Transverse colon (tissue), 4 donors: ENCODE measurements at regions not wholly inside any gene's neighbourhood (a gene's known extent, or its start where the extent isn't known, plus 50 kb on each side); places are given as distances from the start of the nearest gene placed in this dataset.

Experiments used
- DNase-seq: peaks from one replicate; pipeline ENCODE4 v3.0.0-alpha.2; 2019
- H3K27ac ChIP-seq, 4 donors: fragments of 200-600 bp; sonication (generic); 2 replicates each; pipeline ENCODE4 v1.5.1; 2016 to 2018; ENCODE audit warnings: inconsistent platforms in 4 of 4
- H3K27me3 ChIP-seq: fragments of 200-600 bp; sonication (generic); 2 replicates; pipeline ENCODE4 v1.5.1; 2017; ENCODE audit warnings: inconsistent platforms
- H3K36me3 ChIP-seq, 4 donors: fragments of 200-600 bp; sonication (generic); 2 replicates each; pipeline ENCODE4 v1.5.1; 2017 to 2019; ENCODE audit warnings: inconsistent platforms in 4 of 4
- H3K4me1 ChIP-seq, 4 donors: fragments of 200-600 bp; sonication (generic); 2 replicates each; pipeline ENCODE4 v1.5.1; 2017 to 2020; ENCODE audit warnings: inconsistent platforms in 4 of 4
- H3K4me3 ChIP-seq, 4 donors: fragments of 200-600 bp; sonication (generic); 1 replicate in 1 of 4; 2 replicates in 3 of 4; pipeline versions ENCODE4 v1.5.1 to v1.6.1; 2017 to 2019; ENCODE audit warnings: inconsistent platforms in 4 of 4
- H3K9me3 ChIP-seq, 2 donors: fragments of 200-600 bp; sonication (generic); 2 replicates each; pipeline ENCODE4 v1.5.1; 2017 to 2019; ENCODE audit warnings: inconsistent platforms in 2 of 2
- CTCF ChIP-seq, 5 experiments: fragments of 200-600 bp in 3 of 5; fragments of 450-650 bp in 2 of 5; sonication (generic) in 3 of 5; IDR thresholded peaks; 1 replicate in 2 of 5; 2 replicates in 3 of 5; pipeline ENCODE4 v1.5.1; 2016 to 2017; ENCODE audit warnings: antibody characterized with exemption in 5 of 5, inconsistent platforms in 3 of 5, mild to moderate bottlenecking in 2 of 5, moderate library complexity in 1 of 5
- EP300 ChIP-seq: sonication (generic); formaldehyde crosslinking; IDR thresholded peaks from one replicate; pipeline ENCODE4 v1.6.1; 2017; ENCODE audit warnings: antibody characterized with exemption, low read depth
- POLR2A ChIP-seq: fragments of 450-650 bp; IDR thresholded peaks from one replicate; pipeline ENCODE4 v1.6.1; 2016; ENCODE audit warnings: antibody characterized with exemption, mild to moderate bottlenecking, moderate library complexity
- POLR2AphosphoS5 ChIP-seq, 3 donors: sonication (generic); formaldehyde crosslinking; IDR thresholded peaks; one replicate each; pipeline ENCODE4 v1.6.1; 2016; ENCODE audit warnings: antibody characterized with exemption in 3 of 3
- WGBS, 2 donors: methylation state at CpG; one replicate each; pipeline ENCODE4 v1.1.5; 2018; ENCODE audit warnings: low coverage in 1 of 2; 5-methylcytosine and 5-hydroxymethylcytosine counted together
- in situ Hi-C, 4 donors: fragments of 200-750 bp; cut with MboI; loops; one replicate each; pipeline versions ENCODE4 v1.15.0 to v1.15.1; 2017; ENCODE audit warnings: low sequenced_read_pairs in 3 of 4, low pct_ligation_motif_present in 1 of 4, low pct_unique_long_range_greater_than_20kb in 1 of 4
- intact Hi-C: fragments of 100-400 bp; cut with DNase I; formaldehyde crosslinking; loops from one replicate; pipeline ENCODE4 v1.15.1; 2023; ENCODE audit warnings: low total_unique reads

GRCh38 chr2:172196768-172197431, 94.2 kb upstream of the DLX2 start:
- Histone ChIP-seq H3K4me3 (no peak overlapping the region), H3K27me3 (no peaks in the 10 kb centered on the region), H3K9me3 (peaks cover 23 to 24% of the 10 kb centered on the region in 2 donors), H3K27ac (no peak overlapping the region), H3K36me3 (no peaks in the 10 kb centered on the region), H3K4me1 (peaks cover 0 to 11% (median 0%) of the 10 kb centered on the region in 4 donors)
- no peak for DNase-seq
- TF ChIP-seq CTCF (IDR thresholded peaks at IDR 0.05), result no peak
- no peak for TF ChIP-seq EP300
- no peak for TF ChIP-seq POLR2A
- TF ChIP-seq POLR2AphosphoS5 (IDR thresholded peaks at IDR 0.05), result no peak
- 62 to 70% methylated on average over 3 to 17 of the region's 17 CpGs for WGBS, 2 donors
- in situ Hi-C loops (no loop called here), intact Hi-C loops (no loop called here)

GRCh38 chr2:172198361-172198760, 95.7 kb upstream of the DLX2 start:
- WGBS, 2 donors, result 78 to 87% methylated on average over 3 to 4 of the region's 4 CpGs
- in situ Hi-C loops, result no loop called here
- no peak overlapping the region for H3K27ac ChIP-seq

GRCh38 chr2:172198908-172199307, 96.2 kb upstream of the DLX2 start:
- intact Hi-C loops, result no loop called here
- no peaks in the 10 kb centered on the region for H3K36me3 ChIP-seq
- 40 to 71% methylated on average over 1 of the region's 1 CpG for WGBS, 2 donors
- H3K27me3 ChIP-seq, result no peaks in the 10 kb centered on the region
- TF ChIP-seq POLR2AphosphoS5 (IDR thresholded peaks at IDR 0.05) (no peak), EP300 (no peak), CTCF (IDR thresholded peaks at IDR 0.05) (no peak), POLR2A (no peak)
- peaks cover 0 to 11% (median 0%) of the 10 kb centered on the region in 4 donors for H3K4me1 ChIP-seq
- H3K4me3 ChIP-seq, result no peak overlapping the region
- DNase-seq, result no peak
- H3K27ac ChIP-seq, result no peak overlapping the region
- peaks cover 12 to 14% of the 10 kb centered on the region in 2 donors for H3K9me3 ChIP-seq
- in situ Hi-C loops, result no loop called here

More at GRCh38 chr2:172198361-172198760, 95.7 kb upstream of the DLX2 start:
- Histone ChIP-seq H3K4me1 (peaks cover 0 to 11% (median 0%) of the 10 kb centered on the region in 4 donors), H3K36me3 (no peaks in the 10 kb centered on the region), H3K27me3 (no peaks in the 10 kb centered on the region), H3K4me3 (no peak overlapping the region), H3K9me3 (peaks cover 17 to 20% of the 10 kb centered on the region in 2 donors)
- TF ChIP-seq POLR2A, result no peak
- TF ChIP-seq CTCF (IDR thresholded peaks at IDR 0.05), result no peak
- no peak for TF ChIP-seq EP300
- TF ChIP-seq POLR2AphosphoS5 (IDR thresholded peaks at IDR 0.05), result no peak
- intact Hi-C loops, result no loop called here
- no peak for DNase-seq

- intact Hi-C loops, result loop anchor here (2.0 kb wide), 1 partner anchor 20 kb away; no protein-coding TSS in a partner anchor
- in situ Hi-C loops, result no loop called here
- Histone ChIP-seq H3K27ac (no peak overlapping the region), H3K4me1 (peaks cover 0 to 11% (median 0%) of the 10 kb centered on the region in 4 donors), H3K36me3 (no peaks in the 10 kb centered on the region), H3K4me3 (no peak overlapping the region), H3K9me3 (peaks cover 4 to 9% of the 10 kb centered on the region in 2 donors), H3K27me3 (no peaks in the 10 kb centered on the region)
- WGBS, 2 donors, result 67 to 83% methylated on average over 2 of the region's 2 CpGs
- TF ChIP-seq EP300 (no peak), CTCF (IDR thresholded peaks at IDR 0.05) (peak; percentile 28 to 50 (median 43)), POLR2A (no peak), POLR2AphosphoS5 (IDR thresholded peaks at IDR 0.05) (no peak)
- DNase-seq, result no peak
These were observed 97.9 kb upstream of the DLX2 start for GRCh38 chr2:172200495-172201085.
